ENCODE measurements at regions not wholly inside any gene's neighbourhood (a gene's known extent, or its start where the extent isn't known, plus 50 kb on each side); places are given as distances from the start of the nearest gene placed in this dataset.

- no peak for TF ChIP-seq POLR2A (IDR thresholded peaks at IDR 0.05)
- TF ChIP-seq, protein P1, sequence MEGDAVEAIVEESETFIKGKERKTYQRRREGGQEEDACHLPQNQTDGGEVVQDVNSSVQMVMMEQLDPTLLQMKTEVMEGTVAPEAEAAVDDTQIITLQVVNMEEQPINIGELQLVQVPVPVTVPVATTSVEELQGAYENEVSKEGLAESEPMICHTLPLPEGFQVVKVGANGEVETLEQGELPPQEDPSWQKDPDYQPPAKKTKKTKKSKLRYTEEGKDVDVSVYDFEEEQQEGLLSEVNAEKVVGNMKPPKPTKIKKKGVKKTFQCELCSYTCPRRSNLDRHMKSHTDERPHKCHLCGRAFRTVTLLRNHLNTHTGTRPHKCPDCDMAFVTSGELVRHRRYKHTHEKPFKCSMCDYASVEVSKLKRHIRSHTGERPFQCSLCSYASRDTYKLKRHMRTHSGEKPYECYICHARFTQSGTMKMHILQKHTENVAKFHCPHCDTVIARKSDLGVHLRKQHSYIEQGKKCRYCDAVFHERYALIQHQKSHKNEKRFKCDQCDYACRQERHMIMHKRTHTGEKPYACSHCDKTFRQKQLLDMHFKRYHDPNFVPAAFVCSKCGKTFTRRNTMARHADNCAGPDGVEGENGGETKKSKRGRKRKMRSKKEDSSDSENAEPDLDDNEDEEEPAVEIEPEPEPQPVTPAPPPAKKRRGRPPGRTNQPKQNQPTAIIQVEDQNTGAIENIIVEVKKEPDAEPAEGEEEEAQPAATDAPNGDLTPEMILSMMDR (IDR thresholded peaks at IDR 0.05) = no peak
These were observed 93.1 kb upstream of the PKP2 start for GRCh38 chr12:32989705-32990104.

Measured in sigmoid colon (tissue), 3 donors.